NCI-H2227 (cell line): ENCODE measurements at regions not wholly inside any gene's neighbourhood (a gene's known extent, or its start where the extent isn't known, plus 50 kb on each side); places are given as distances from the start of the nearest gene placed in this dataset.
"Not testable (repeated sequence)": the region's sequence is repeated elsewhere in the genome, so short reads cannot be mapped to it uniquely, and the experiment has no call there.

ENCODE experiments used
- DNase-seq: peaks from one replicate; lab custom pipeline; 2025; ENCODE audit not compliant: unreplicated experiment; lab: John Stamatoyannopoulos, UW

GRCh38 chr10:119996944-119997343, 104.4 kb downstream of the SEC23IP start:
- no peak for DNase-seq

GRCh38 chr10:119997429-119997828, 104.9 kb downstream of the SEC23IP start:
- no peak for DNase-seq

- no peak for DNase-seq
Observed at GRCh38 chr10:120002785-120003184, 110.3 kb downstream of the SEC23IP start.

- no peak for DNase-seq
Observed at GRCh38 chr10:120005207-120006201, 113.0 kb downstream of the SEC23IP start.

GRCh38 chr10:120007261-120007660, 114.7 kb downstream of the SEC23IP start:
- DNase-seq = no peak

- DNase-seq = no peak
Observed at GRCh38 chr10:120011359-120012130, 119.0 kb downstream of the SEC23IP start.

GRCh38 chr10:120012131-120012400, 119.5 kb downstream of the SEC23IP start:
- DNase-seq = no peak

- DNase-seq = no peak
Observed at GRCh38 chr10:120012566-120012965, 120.0 kb downstream of the SEC23IP start.

- DNase-seq = no peak
Observed at GRCh38 chr10:120014031-120014430, 121.5 kb downstream of the SEC23IP start.

- DNase-seq = no peak
Observed at GRCh38 chr10:120015064-120015463, 122.5 kb downstream of the SEC23IP start.

- DNase-seq = no peak
Observed at GRCh38 chr10:120016906-120017305, 124.4 kb downstream of the SEC23IP start.

GRCh38 chr10:120017733-120018417, 125.3 kb downstream of the SEC23IP start:
- no peak for DNase-seq

GRCh38 chr10:120018695-120019094, 126.2 kb downstream of the SEC23IP start:
- no peak for DNase-seq

- DNase-seq = no peak
Observed at GRCh38 chr10:120019568-120019967, 127.0 kb downstream of the SEC23IP start.

GRCh38 chr10:120022357-120022756, 129.8 kb downstream of the SEC23IP start:
- DNase-seq = no peak

GRCh38 chr10:120034236-120034635, 141.7 kb downstream of the SEC23IP start:
- DNase-seq = no peak

GRCh38 chr10:120039046-120039445, 146.5 kb downstream of the SEC23IP start:
- no peak for DNase-seq

GRCh38 chr10:120039826-120040225, 147.3 kb downstream of the SEC23IP start:
- DNase-seq = no peak

GRCh38 chr10:120041807-120042559, 149.5 kb downstream of the SEC23IP start:
- no peak for DNase-seq

- no peak for DNase-seq
Observed at GRCh38 chr10:120042705-120043104, 150.2 kb downstream of the SEC23IP start.

GRCh38 chr10:120047373-120047772, 154.8 kb downstream of the SEC23IP start:
- not testable (repeated sequence) for DNase-seq
